ENCODE measurements at regions not wholly inside any gene's neighbourhood (a gene's known extent, or its start where the extent isn't known, plus 50 kb on each side); places are given as distances from the start of the nearest gene placed in this dataset.

GRCh38 chr11:87431392-87431791, 393.7 kb downstream of the TMEM135 start:
- WGBS, 10 experiments: 75 to 100% (median 85%) methylated on average over 1 to 2 of the region's 2 CpGs; no CpG with 5 or more reads in 4 of the 10 experiments
- H3K4me3 ChIP-seq: no peak overlapping the region
- H3K27ac ChIP-seq: no peak overlapping the region
- no peak for ATAC-seq (replicated peaks in 6 of 8)
- in situ Hi-C loops (cut with MboI; ENCODE audit: low pct_unique_long_range_greater_than_20kb in 2 of 9, low sequenced_read_pairs in 9 of 9, unreplicated experiment in 9 of 9): no loop called here
- H3K4me1 ChIP-seq (replicated peaks in 1 of 2): peaks cover 0 to 7% of the 10 kb centered on the region in 2 donors

DNA sequence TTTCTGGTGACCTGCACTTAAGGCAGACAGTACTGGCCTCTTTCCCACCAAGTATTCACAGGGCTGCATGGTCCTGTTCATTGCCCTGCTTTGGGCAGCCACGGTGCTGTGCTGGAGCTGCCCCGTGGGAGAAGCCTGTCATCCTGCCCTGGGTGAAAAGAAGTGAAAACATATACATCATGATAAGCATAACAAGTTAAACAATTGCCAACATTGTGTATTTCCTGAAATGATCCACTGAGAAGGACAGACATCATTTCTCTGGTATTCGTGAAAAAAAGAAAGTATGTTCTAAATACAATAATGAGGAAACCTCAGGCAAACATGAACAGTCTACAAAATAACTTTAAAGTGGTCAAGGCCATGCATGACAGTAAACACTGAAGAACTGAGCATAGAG, 393.1 kb downstream of the TMEM135 start:
- in situ Hi-C loops (cut with MboI; ENCODE audit: low pct_unique_long_range_greater_than_20kb in 2 of 9, low sequenced_read_pairs in 9 of 9, unreplicated experiment in 9 of 9): no loop called here
- ATAC-seq (replicated peaks in 6 of 8): no peak
- no peak overlapping the region for H3K4me3 ChIP-seq
- H3K27ac ChIP-seq: no peak overlapping the region
- 55 to 100% (median 89%) methylated on average over 1 to 3 of the region's 3 CpGs; no CpG with 5 or more reads in 1 of the 10 experiments for WGBS, 10 experiments
- H3K4me1 ChIP-seq (replicated peaks in 1 of 2): peaks cover 0 to 7% of the 10 kb centered on the region in 2 donors

GRCh38 chr11:87429996-87430395, 392.3 kb downstream of the TMEM135 start:
- 14 to 83% (median 35%) methylated on average over 1 to 3 of the region's 3 CpGs for WGBS, 10 experiments
- in situ Hi-C loops (cut with MboI; ENCODE audit: low pct_unique_long_range_greater_than_20kb in 2 of 9, low sequenced_read_pairs in 9 of 9, unreplicated experiment in 9 of 9): no loop called here
- peaks cover 0 to 7% of the 10 kb centered on the region in 2 donors for H3K4me1 ChIP-seq (replicated peaks in 1 of 2)
- no peak overlapping the region for H3K4me3 ChIP-seq
- H3K27ac ChIP-seq: no peak overlapping the region
- peak in 1 of 8 experiments; percentile 28 for ATAC-seq (replicated peaks in 6 of 8)

- in situ Hi-C loops (cut with MboI; ENCODE audit: low pct_unique_long_range_greater_than_20kb in 2 of 9, low sequenced_read_pairs in 9 of 9, unreplicated experiment in 9 of 9): no loop called here
- WGBS, 10 experiments: 0 to 100% (median 60%) methylated on average over 1 of the region's 1 CpG; no CpG with 5 or more reads in 3 of the 10 experiments
- no peak overlapping the region for H3K27ac ChIP-seq
- no peak overlapping the region for H3K4me3 ChIP-seq
- no peak for ATAC-seq (replicated peaks in 6 of 8)
- H3K4me1 ChIP-seq (replicated peaks in 1 of 2): peaks cover 0 to 7% of the 10 kb centered on the region in 2 donors
These were observed 390.5 kb downstream of the TMEM135 start for GRCh38 chr11:87428266-87428665.

GRCh38 chr11:87425943-87426342, 388.2 kb downstream of the TMEM135 start:
- Histone ChIP-seq H3K27ac (no peak overlapping the region), H3K4me3 (no peak overlapping the region), H3K4me1 (replicated peaks in 1 of 2) (peaks cover 0 to 7% of the 10 kb centered on the region in 2 donors)
- in situ Hi-C loops (cut with MboI; ENCODE audit: low pct_unique_long_range_greater_than_20kb in 2 of 9, low sequenced_read_pairs in 9 of 9, unreplicated experiment in 9 of 9): no loop called here
- no peak for ATAC-seq (replicated peaks in 6 of 8)
- WGBS, 10 experiments: 17 to 100% (median 92%) methylated on average over 1 of the region's 1 CpG; no CpG with 5 or more reads in 4 of the 10 experiments

GRCh38 chr11:87425391-87425790, 387.7 kb downstream of the TMEM135 start:
- Histone ChIP-seq H3K4me1 (replicated peaks in 1 of 2) (peaks cover 0 to 7% of the 10 kb centered on the region in 2 donors), H3K27ac (no peak overlapping the region), H3K4me3 (no peak overlapping the region)
- WGBS, 10 experiments: 54 to 98% (median 86%) methylated on average over 2 to 5 of the region's 5 CpGs; no CpG with 5 or more reads in 3 of the 10 experiments
- ATAC-seq (replicated peaks in 6 of 8): peak in 1 of 8 experiments; percentile 23
- in situ Hi-C loops (cut with MboI; ENCODE audit: low pct_unique_long_range_greater_than_20kb in 2 of 9, low sequenced_read_pairs in 9 of 9, unreplicated experiment in 9 of 9): no loop called here

GRCh38 chr11:87423161-87423560, 385.4 kb downstream of the TMEM135 start:
- WGBS, 10 experiments: 63 to 100% (median 92%) methylated on average over 1 to 3 of the region's 3 CpGs; no CpG with 5 or more reads in 3 of the 10 experiments
- Histone ChIP-seq H3K27ac (no peak overlapping the region), H3K4me1 (replicated peaks in 1 of 2) (no peaks in the 10 kb centered on the region), H3K4me3 (no peak overlapping the region)
- in situ Hi-C loops (cut with MboI; ENCODE audit: low pct_unique_long_range_greater_than_20kb in 2 of 9, low sequenced_read_pairs in 9 of 9, unreplicated experiment in 9 of 9): loop anchor here in 2 of 9 experiments (5.0 to 25.0 kb wide), 2 partner anchors 71 to 486 kb away; no protein-coding TSS in a partner anchor
- ATAC-seq (replicated peaks in 6 of 8): no peak

DNA sequence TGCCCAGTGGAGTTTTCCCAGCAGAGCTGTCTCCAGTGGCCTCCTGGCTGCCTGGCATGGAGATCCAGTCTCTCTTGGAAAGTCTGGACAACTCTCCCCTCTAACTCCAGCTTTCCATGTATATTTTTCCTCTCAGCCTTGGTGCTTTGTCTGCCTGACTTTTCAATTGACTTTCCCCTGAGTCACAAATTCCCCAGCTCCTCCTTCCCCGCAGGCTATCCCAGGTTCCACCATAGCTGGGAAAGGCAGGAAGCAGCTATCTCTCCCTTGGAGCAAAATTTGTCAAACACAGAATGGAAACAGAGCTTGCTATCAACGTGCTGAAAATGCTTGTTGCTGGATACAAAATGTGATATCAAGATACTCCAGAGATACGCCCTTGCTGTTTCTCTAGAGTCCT, 384.8 kb downstream of the TMEM135 start:
- Histone ChIP-seq H3K4me3 (no peak overlapping the region), H3K27ac (no peak overlapping the region), H3K4me1 (replicated peaks in 1 of 2) (no peaks in the 10 kb centered on the region)
- in situ Hi-C loops (cut with MboI; ENCODE audit: low pct_unique_long_range_greater_than_20kb in 2 of 9, low sequenced_read_pairs in 9 of 9, unreplicated experiment in 9 of 9): loop anchor here in 2 of 9 experiments (5.0 to 25.0 kb wide), 2 partner anchors 70 to 485 kb away; no protein-coding TSS in a partner anchor
- 38 to 100% (median 58%) methylated on average over 1 to 3 of the region's 3 CpGs; no CpG with 5 or more reads in 1 of the 10 experiments for WGBS, 10 experiments
- ATAC-seq (replicated peaks in 6 of 8): peak in 1 of 8 experiments; percentile 44

- Histone ChIP-seq H3K4me3 (no peak overlapping the region), H3K4me1 (replicated peaks in 1 of 2) (no peaks in the 10 kb centered on the region), H3K27ac (no peak overlapping the region)
- ATAC-seq (replicated peaks in 6 of 8): peak in 4 of 8 experiments; percentile 73 to 97 (median 94)
- WGBS, 10 experiments: 20 to 59% (median 40%) methylated on average over 2 of the region's 2 CpGs; no CpG with 5 or more reads in 7 of the 10 experiments
- in situ Hi-C loops (cut with MboI; ENCODE audit: low pct_unique_long_range_greater_than_20kb in 2 of 9, low sequenced_read_pairs in 9 of 9, unreplicated experiment in 9 of 9): loop anchor here in 2 of 9 experiments (5.0 to 25.0 kb wide), 2 partner anchors 69 to 484 kb away; no protein-coding TSS in a partner anchor
These were observed 383.7 kb downstream of the TMEM135 start for GRCh38 chr11:87421422-87421821.

GRCh38 chr11:87417951-87418350, 380.2 kb downstream of the TMEM135 start:
- ATAC-seq (replicated peaks in 6 of 8): no peak
- Histone ChIP-seq H3K27ac (no peak overlapping the region), H3K4me3 (no peak overlapping the region), H3K4me1 (replicated peaks in 1 of 2) (no peaks in the 10 kb centered on the region)
- in situ Hi-C loops (cut with MboI; ENCODE audit: low pct_unique_long_range_greater_than_20kb in 2 of 9, low sequenced_read_pairs in 9 of 9, unreplicated experiment in 9 of 9): loop anchor here in 1 of 9 experiments (25.0 kb wide), 1 partner anchor 481 kb away; no protein-coding TSS in a partner anchor

- Histone ChIP-seq H3K27ac (no peak overlapping the region), H3K4me3 (no peak overlapping the region), H3K4me1 (replicated peaks in 1 of 2) (no peaks in the 10 kb centered on the region)
- no peak for ATAC-seq (replicated peaks in 6 of 8)
- 0 to 100% (median 77%) methylated on average over 1 to 3 of the region's 3 CpGs for WGBS, 10 experiments
- in situ Hi-C loops (cut with MboI; ENCODE audit: low pct_unique_long_range_greater_than_20kb in 2 of 9, low sequenced_read_pairs in 9 of 9, unreplicated experiment in 9 of 9): loop anchor here in 1 of 9 experiments (25.0 kb wide), 1 partner anchor 469 kb away; no protein-coding TSS in a partner anchor
These were observed 368.1 kb downstream of the TMEM135 start for GRCh38 chr11:87405843-87406242.

- in situ Hi-C loops (cut with MboI; ENCODE audit: low pct_unique_long_range_greater_than_20kb in 2 of 9, low sequenced_read_pairs in 9 of 9, unreplicated experiment in 9 of 9): loop anchor here in 1 of 9 experiments (25.0 kb wide), 1 partner anchor 468 kb away; no protein-coding TSS in a partner anchor
- H3K4me1 ChIP-seq (replicated peaks in 1 of 2): no peaks in the 10 kb centered on the region
- H3K4me3 ChIP-seq: no peak overlapping the region
- 67 to 94% (median 81%) methylated on average over 1 to 2 of the region's 2 CpGs; no CpG with 5 or more reads in 2 of the 10 experiments for WGBS, 10 experiments
- no peak for ATAC-seq (replicated peaks in 6 of 8)
- no peak overlapping the region for H3K27ac ChIP-seq
These were observed 367.6 kb downstream of the TMEM135 start for GRCh38 chr11:87405356-87405755.

DNA sequence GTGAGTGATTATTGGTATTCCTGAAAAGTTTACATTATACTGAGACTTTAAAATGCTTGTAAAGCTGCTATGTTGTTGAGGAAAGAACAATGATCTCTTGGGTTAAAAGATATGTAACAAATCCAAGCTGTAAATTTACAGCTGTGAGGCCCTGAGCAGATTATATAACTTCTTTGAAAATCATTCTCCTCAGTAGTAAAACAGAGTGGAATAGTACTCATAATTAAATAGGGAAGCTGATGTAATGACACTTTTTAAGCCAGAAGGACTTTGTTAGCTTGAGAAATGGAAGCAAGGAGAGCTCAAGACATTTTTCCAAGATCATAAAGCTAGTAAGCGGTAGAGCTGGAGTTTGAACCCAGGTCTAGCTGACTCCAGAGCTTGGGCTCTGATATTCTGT, 363.9 kb downstream of the TMEM135 start:
- H3K27ac ChIP-seq: no peak overlapping the region
- in situ Hi-C loops (cut with MboI; ENCODE audit: low pct_unique_long_range_greater_than_20kb in 2 of 9, low sequenced_read_pairs in 9 of 9, unreplicated experiment in 9 of 9): loop anchor here in 1 of 9 experiments (25.0 kb wide), 1 partner anchor 464 kb away; no protein-coding TSS in a partner anchor
- no peaks in the 10 kb centered on the region for H3K4me1 ChIP-seq (replicated peaks in 1 of 2)
- H3K4me3 ChIP-seq: no peak overlapping the region
- WGBS, 10 experiments: 33 to 100% (median 100%) methylated on average over 1 of the region's 1 CpG; no CpG with 5 or more reads in 3 of the 10 experiments
- ATAC-seq (replicated peaks in 6 of 8): no peak

DNA sequence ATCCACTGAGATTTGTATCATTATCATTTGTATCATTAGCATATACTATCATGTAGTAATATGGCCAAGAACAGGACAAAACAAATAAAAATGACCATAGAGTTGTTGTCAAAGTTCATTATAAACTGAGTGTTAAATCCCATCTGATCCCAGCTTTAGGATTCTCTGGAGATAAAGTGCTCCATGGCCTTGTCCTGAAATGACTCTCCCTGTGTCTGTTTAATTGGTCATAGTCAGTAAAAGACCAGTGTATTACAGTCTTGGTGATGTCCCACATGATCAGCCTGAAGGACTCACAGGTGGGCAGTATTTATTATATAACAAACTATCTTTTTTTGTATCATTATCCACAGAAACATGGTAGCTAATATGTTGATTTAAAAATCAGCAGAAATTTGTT, 361.6 kb downstream of the TMEM135 start:
- ATAC-seq (replicated peaks in 6 of 8): no peak
- Histone ChIP-seq H3K4me1 (replicated peaks in 1 of 2) (no peaks in the 10 kb centered on the region), H3K27ac (no peak overlapping the region), H3K4me3 (no peak overlapping the region)
- in situ Hi-C loops (cut with MboI; ENCODE audit: low pct_unique_long_range_greater_than_20kb in 2 of 9, low sequenced_read_pairs in 9 of 9, unreplicated experiment in 9 of 9): no loop called here

All from motor neuron (in vitro differentiated cells).